WI38 (cell line): ENCODE measurements at regions not wholly inside any gene's neighbourhood (a gene's known extent, or its start where the extent isn't known, plus 50 kb on each side); places are given as distances from the start of the nearest gene placed in this dataset.

ENCODE experiments used
- H3K4me3 ChIP-seq: 2 replicates; pipeline ENCODE4 v1.5.1; 2011; ENCODE audit warnings: low read depth, mild to moderate bottlenecking, control low read depth, low read length
- TF ChIP-seq, protein P1 (sequence below): IDR thresholded peaks from 2 replicates; pipeline ENCODE4 v1.5.1; 2012; ENCODE audit warnings: low read depth, mild to moderate bottlenecking, control low read depth, low read length

DNA sequence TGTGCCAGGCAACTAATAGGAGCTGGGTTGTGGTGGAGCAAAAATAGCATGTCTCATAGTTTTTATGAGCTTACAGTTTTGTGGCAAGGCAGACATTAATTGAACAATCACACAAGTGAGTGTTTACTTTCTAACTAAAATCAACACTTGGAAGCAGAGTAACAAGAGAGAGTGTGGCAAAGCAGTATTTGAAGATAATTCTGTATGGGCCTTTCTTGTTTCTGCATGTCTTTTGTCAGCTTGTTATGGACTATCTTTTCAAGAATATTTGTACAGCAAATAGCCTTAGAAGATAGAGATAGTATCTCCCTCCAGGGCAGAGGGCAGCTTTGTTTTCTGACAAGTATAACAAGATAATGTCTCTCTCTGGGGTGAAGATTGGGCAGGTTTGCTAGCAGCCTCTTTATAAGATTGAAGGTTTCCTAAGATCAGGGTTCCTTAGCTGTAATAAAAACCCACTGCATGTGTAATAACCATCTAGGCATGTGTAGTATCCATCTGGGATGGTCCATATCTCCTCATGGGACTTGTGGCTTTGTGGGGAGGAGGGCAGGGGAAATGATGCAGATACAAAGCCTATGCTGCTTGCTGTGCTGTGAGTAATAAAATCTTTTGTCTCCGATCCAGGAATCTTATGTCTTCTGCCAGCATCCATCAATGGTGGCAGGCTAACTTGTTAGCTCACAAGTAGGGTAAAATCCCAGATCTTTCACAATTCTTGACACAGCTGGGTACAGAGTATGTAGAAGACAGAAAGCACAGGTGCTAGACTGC lies 479.9 kb downstream of the KDM4C start:
- TF ChIP-seq, protein P1, sequence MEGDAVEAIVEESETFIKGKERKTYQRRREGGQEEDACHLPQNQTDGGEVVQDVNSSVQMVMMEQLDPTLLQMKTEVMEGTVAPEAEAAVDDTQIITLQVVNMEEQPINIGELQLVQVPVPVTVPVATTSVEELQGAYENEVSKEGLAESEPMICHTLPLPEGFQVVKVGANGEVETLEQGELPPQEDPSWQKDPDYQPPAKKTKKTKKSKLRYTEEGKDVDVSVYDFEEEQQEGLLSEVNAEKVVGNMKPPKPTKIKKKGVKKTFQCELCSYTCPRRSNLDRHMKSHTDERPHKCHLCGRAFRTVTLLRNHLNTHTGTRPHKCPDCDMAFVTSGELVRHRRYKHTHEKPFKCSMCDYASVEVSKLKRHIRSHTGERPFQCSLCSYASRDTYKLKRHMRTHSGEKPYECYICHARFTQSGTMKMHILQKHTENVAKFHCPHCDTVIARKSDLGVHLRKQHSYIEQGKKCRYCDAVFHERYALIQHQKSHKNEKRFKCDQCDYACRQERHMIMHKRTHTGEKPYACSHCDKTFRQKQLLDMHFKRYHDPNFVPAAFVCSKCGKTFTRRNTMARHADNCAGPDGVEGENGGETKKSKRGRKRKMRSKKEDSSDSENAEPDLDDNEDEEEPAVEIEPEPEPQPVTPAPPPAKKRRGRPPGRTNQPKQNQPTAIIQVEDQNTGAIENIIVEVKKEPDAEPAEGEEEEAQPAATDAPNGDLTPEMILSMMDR = no peak
- H3K4me3 ChIP-seq = no peak overlapping the region

DNA sequence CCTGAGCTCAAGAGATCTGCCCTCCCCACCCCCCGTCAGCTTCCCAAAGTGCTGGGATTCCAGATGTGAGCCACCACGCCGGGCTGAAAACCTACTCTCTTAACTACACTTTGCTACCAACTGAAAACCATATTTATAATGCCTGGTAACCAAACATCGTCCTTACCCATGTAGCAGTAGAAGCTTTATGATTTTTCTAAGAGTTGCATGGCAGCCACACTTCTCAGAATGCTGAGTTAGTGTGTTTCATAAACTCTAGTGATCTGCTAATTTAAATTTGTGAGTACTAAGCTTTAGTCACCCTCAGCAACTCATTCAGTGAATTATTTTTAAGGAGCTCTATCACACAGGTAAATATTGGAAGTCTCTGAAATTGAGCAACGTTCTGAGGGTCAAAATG lies 478.4 kb downstream of the KDM4C start:
- TF ChIP-seq, protein P1 = no peak
- no peak overlapping the region for H3K4me3 ChIP-seq

DNA sequence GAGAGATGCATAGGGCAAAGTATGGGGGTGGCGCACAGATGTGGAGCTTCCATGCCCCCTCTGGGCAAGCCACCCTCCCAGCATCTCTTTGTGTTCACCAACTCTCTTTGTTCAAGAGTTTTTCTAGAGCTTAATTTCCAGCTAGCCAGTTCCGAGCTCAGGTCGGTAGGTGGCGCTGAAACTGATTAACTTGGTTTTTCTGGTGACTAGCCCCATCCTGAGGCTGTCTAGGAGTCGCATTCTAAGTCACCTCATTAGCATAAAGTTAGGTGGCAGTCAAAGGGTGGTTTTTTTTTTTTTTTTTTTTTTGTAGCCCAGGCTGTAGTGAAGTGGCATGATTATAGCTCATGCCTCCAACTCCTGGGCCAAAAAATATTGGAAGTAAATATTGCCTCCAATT lies 476.4 kb downstream of the KDM4C start:
- TF ChIP-seq, protein P1 = peak; percentile 67

DNA sequence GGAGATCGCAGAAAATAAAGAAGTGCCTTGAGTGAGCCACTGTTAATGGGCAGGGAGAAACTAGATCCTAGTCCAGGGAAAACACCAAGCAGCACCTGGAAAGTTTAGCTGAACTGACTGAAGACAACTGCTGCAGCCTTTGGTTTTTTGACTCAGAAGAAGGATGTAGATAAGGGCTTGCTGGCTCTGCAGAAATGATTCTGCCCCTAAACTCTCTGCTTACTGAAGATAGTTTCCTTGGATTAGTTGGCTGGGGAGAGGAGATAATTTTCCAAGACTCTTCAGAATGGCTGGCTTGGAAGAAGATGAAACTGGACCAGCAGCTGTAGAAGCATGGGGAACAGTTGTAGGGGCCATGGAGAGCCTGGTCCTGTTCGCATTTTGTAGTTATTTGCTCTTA lies 471.8 kb downstream of the KDM4C start:
- no peak overlapping the region for H3K4me3 ChIP-seq
- TF ChIP-seq, protein P1 = no peak

More for the DNA sequence above, 476.4 kb downstream of the KDM4C start:
- no peak overlapping the region for H3K4me3 ChIP-seq

DNA sequence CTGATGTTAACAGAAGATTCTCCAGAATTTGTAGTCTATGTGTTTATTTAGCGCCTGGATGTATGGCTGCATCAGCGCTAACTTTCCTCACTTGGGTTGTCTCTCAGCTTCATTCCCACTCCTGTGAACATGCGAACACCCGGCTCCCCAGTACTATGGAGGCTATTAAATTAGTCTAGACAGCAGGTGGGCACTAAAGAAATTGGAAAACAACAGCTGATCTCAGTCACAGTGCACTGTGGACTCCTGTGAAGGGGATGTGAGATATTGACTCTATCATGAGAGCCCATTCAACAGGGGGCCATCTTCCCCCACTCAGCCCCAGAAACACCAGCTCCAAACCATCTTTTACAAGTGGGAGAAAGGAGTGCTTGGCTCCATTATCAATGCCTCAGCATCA lies 471.0 kb downstream of the KDM4C start:
- no peak overlapping the region for H3K4me3 ChIP-seq
- TF ChIP-seq, protein P1 = no peak

DNA sequence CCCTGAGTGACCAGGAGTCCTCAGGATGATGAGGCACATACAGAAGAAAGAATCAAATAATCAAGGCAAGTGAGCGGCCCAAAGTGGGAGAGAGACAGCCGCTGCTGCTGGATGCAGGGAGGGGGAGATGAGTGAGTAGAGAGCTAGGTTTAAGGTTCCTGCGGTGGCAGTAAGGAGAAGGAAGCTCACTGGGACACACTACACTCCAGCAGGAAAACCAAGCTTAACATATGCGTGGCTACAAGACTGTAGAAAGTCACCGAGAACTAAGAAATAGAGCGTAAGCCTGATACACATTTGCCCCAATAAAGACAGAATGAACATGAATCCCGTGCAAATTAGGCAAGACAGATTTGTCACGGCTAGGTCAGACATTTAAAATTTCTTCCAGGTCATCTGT lies 470.2 kb downstream of the KDM4C start:
- no peak overlapping the region for H3K4me3 ChIP-seq
- TF ChIP-seq, protein P1 = no peak

DNA sequence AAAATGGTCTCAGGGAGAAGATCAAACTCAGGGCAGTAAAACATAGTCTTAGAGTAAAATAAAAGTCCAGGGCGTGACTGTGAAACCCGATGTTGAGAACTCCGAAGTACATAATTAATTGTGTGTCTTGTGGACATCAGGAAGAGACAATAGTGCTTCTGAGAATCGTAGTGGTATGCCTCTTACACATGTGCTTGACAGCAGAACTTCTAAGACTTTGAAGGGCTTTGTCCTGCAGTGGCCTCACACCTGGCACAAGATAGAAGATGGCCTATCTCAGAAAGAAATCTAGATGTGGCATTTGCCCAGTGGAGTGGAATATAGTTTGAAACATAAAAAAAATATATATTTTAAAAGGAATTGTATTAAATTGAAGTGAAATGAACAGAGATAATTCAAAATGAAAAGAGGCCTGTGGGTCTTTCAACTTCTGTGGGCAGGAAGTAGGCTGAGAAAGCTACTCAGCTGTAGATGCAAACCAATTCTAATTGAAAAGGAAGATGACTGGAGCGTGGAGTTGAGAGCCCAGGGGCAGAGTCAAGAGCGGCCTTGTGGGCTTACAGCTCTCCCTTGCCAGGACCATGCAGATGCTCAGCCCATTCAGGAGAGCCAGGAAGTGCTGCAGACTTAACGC lies 468.4 kb downstream of the KDM4C start:
- no peak overlapping the region for H3K4me3 ChIP-seq
- TF ChIP-seq, protein P1 = no peak
